NCI-H345 treated with DMSO at 0.1 percent for 48 hours (cell line): ENCODE measurements at regions not wholly inside any gene's neighbourhood (a gene's known extent, or its start where the extent isn't known, plus 50 kb on each side); places are given as distances from the start of the nearest gene placed in this dataset.
"Not testable (repeated sequence)": the region's sequence is repeated elsewhere in the genome, so short reads cannot be mapped to it uniquely, and the experiment has no call there.

Experiments used
- DNase-seq: peaks from one replicate; lab custom pipeline; 2025; ENCODE audit not compliant: unreplicated experiment; lab: John Stamatoyannopoulos, UW

- DNase-seq = no peak
These were observed 319.3 kb downstream of the TLE1 start for GRCh38 chr9:81370096-81370495.

GRCh38 chr9:81369121-81369520, 320.2 kb downstream of the TLE1 start:
- DNase-seq = no peak

DNA sequence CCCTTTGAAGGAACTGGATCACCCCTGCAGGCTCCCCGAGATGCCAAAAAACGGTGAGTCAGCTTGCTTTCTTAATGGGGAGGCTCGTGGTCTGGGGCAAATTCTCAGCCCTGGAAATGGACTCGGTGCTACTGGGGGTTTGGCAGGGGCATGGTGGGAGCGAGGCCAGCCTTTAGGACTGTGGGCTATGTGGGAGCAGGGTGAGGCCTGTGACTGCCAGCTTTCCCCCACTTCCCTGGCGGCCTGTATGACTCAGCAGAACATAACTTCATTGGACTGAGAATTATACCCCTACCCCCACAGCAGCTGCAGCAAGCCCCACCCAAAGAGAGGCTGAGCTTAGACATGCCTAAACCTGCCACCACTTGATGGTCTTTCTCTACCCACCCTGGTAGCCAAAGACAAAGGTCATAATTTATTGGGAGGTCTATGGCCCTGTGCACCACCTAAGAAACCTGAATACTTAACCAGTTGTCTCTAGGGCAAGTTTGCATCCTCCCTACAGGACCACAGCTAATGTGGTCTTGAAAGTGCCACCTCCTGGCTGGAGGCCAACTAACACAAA, 325.3 kb downstream of the TLE1 start:
- no peak for DNase-seq

DNA sequence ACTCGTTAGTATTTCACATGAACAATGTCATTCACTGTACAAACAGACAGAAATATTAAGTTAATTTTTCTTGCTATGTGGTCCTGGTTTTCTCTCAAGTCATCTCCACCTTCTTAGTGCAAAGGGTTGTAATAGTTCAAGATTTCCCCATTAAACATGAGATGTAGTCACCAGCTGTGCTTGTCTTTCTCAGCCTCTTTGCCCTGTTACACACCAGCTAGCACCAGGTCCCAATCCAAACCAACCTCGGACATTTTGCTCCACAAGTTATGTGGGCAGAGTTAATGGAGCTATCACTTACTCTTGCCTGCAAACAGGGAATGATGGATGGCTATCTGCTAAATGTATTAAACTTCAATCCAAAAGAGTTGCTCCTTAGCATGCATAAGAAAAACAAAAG, 328.1 kb downstream of the TLE1 start:
- no peak for DNase-seq

GRCh38 chr9:81351166-81351565, 338.2 kb downstream of the TLE1 start:
- DNase-seq = no peak

DNA sequence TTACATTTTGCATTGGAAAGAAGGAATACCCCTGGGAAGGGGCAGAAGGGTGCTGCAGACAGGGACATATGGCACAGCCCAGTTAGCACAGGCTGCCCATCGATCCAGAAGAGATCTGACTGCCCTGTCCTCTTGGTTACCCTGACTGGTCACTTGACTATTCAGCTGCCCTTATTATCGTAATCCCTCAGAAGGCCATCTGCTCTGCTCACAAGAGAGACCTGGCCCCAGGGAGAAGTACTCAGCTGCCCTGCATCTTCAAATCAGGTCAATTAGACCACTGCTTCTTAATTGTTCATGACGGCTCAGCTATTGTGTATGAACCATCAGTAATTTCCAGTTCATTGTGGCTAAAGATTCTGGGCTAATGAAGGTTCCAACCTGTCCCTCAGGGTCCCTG, 345.0 kb downstream of the TLE1 start:
- no peak for DNase-seq

DNA sequence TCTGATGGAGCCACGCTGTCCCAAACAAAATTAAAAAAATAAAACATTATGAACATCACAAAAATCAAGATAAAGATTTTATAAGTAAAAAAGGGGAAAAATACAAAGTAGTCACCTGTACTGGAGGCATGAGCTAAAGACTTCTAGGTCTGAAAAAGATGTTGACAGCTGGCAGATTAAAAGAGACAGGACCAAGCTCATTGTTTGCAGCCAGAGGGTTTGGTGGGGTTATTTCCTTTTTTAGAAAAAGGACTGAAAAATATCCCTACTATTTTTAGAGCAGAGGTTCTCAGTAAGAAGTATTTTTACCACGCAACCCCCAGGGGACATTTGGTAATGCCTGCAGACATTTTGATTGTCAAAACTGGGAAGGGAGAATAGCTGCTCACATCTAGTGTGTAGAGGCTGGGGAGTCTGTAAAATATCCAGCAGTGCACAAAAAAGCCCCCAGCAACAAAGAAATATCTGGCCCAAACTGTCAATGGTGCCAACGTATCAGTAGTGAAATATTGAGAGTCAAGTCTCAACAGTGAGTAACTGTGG, 353.4 kb downstream of the TLE1 start:
- DNase-seq = no peak

DNA sequence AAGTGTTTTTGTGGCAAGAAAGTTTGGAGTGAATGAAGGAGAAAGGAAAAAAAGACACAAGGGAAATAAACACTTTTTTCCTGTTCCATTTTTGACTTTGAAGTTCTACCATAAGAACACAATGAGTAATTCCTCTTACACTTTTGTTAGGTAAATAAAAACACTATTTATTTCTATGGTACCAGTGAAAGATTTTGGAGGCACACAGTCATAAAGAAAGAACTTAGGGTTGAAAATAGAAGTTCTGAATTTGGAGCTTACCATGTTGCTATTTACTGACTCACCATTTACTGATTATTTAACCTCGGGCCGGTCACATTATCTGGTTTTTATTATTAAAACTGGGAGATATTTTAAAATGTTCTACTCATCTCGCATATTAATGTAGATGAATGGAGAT, 367.8 kb downstream of the TLE1 start:
- DNase-seq = no peak

DNA sequence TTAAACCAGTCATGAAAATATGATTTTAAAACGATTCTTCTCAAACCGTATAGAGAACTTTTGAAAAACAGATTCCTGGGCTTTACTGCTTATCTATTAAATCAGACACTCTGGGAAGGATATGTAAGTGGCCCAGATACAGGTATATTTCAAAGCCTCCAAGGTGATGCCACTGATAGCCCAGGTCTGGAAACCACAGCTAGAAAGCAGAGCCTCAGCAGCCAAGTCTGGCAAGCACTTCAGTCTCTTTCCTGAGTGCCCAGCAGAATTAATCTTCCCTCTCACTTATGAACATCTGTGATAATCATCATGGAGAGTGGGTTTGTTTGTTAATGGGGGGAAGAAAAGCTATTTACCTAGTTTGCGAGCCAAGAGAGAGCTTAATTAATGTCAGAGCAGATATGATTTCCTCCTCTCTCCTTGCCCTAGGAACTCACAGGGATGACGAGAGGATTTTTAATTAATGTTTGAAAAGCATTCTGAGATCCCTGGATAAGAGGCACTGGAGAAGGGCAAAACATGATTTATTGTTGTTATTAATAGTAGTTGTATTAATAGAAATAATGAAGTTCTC, 368.4 kb downstream of the TLE1 start:
- no peak for DNase-seq

DNA sequence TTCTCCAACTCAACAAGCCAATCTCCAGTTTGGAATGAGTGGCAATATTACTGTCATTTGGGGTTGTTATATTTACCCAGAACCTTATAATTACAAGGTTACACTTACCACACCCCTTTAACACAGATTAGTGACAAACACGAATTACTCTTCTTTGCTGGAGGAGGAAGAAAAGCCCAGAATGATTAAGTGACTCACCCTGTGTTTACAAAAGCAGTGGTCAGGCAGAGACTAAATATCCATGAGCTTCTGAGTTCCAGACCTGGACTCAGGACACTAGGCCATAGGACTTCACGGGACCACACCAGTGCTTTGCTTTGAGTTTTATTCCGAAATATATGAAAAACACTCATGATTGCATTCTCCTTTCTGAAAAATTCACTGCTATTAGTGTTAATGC, 370.8 kb downstream of the TLE1 start:
- no peak for DNase-seq

GRCh38 chr9:81317939-81318338, 371.4 kb downstream of the TLE1 start:
- no peak for DNase-seq

- no peak for DNase-seq
These were observed 372.1 kb downstream of the TLE1 start for GRCh38 chr9:81317223-81317622.

DNA sequence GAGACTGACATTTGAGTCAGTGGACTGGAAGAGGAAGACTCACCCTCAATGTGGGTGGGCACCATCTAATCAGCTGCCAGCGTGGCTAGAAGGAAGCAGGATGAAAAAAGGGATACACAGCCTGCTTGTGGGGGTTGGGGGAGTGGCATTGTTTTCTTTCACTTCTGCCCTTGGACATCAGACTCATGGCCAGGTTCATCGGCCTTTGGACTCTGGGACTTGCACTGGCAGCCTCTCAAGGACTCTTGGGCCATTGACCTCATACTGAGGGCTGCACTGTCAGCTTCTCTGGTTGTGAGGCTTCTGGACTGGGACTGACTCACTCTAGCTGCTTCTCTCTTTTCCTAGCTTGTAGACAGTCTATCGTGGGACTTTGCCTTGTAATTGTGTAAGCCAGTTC, 374.9 kb downstream of the TLE1 start:
- DNase-seq = no peak

GRCh38 chr9:81313877-81314276, 375.5 kb downstream of the TLE1 start:
- no peak for DNase-seq

- DNase-seq = no peak
These were observed 377.0 kb downstream of the TLE1 start for GRCh38 chr9:81312346-81312745.

GRCh38 chr9:81308404-81308803, 380.9 kb downstream of the TLE1 start:
- DNase-seq = no peak

GRCh38 chr9:81307791-81308190, 381.6 kb downstream of the TLE1 start:
- not testable (repeated sequence) for DNase-seq

DNA sequence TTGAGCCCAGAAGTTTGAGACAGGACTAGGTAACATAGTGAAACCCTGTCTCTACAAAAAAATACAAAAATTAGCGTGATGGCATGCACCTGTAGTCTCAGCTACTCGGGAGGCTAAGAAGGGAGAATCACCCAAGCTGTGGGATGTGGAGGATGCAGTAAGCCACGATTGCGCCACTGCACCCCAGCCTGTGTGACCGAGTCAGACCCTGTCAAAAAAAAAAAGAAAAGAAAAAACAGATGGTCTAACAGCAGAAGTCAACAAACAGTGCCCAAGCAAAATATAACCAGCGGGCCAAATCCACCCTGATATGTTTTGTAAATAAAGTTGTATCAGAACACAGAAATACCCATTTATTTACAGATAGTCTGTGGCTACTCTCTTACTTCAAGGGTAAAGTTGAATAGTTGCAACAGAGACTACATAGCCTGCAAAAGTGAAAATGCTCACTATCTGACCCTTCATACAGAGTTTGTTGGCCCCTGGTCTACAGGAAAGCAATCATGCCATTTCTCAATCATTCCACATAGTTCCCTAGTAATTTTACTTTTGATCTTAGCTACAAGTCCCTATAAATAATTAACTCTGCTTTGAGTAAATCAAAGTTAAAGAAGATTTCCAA, 383.7 kb downstream of the TLE1 start:
- DNase-seq = no peak

DNA sequence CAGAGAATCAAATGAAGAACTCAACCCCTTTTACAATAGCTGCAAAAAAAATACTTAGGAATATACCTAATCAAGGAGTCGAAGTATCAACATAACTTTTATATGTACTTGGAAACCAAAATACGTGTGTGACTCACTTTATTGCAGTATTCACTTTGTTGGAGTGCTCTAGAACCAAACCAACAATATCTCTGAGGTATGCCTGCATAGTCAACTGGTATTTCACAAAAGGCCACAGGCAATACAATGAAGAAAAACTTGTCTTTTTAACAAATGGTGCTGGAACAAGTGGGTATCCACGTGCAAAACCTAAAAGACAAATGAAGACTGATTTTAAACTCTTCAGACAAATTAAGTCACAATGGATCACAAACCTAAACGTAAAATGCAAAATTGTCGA, 385.7 kb downstream of the TLE1 start:
- no peak for DNase-seq

DNA sequence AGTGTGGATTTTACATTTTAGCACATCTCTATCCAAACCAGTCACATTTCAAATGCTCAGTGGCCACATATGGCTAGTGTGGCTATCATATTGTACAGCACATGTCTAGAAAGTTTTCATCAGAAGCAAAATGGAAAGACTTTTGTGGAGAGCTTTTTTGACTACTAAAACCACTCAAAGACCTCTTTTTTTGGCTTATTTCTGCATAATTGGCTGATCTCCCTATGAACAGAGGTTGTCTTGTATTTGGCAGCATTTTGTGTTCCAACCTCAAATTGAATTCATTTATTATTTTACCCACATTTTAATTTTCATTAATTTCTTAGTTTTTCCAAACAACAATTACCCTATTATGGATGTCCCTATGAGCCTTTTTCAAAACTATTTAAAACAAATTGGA, 395.7 kb downstream of the TLE1 start:
- no peak for DNase-seq

GRCh38 chr9:81292056-81292805, 397.1 kb downstream of the TLE1 start:
- no peak for DNase-seq

GRCh38 chr9:81289622-81290021, 399.7 kb downstream of the TLE1 start:
- no peak for DNase-seq
